Fibroblast of the aortic adventitia (primary cell): ENCODE measurements at regions not wholly inside any gene's neighbourhood (a gene's known extent, or its start where the extent isn't known, plus 50 kb on each side); places are given as distances from the start of the nearest gene placed in this dataset.

Experiments used
- DNase-seq: peaks from one replicate; pipeline ENCODE4 v3.0.0-alpha.2; 2010; ENCODE audit warnings: low read depth
- H3K4me3 ChIP-seq: 2 replicates; pipeline ENCODE4 v1.5.1; 2011; ENCODE audit warnings: low read depth, mild to moderate bottlenecking, control low read depth, low read length, moderate library complexity
- CTCF ChIP-seq: IDR thresholded peaks from 2 replicates; pipeline ENCODE4 v1.5.1; 2011; ENCODE audit warnings: mild to moderate bottlenecking, low read length, control low read depth, inconsistent platforms; ENCODE audit not compliant: insufficient read depth

DNA sequence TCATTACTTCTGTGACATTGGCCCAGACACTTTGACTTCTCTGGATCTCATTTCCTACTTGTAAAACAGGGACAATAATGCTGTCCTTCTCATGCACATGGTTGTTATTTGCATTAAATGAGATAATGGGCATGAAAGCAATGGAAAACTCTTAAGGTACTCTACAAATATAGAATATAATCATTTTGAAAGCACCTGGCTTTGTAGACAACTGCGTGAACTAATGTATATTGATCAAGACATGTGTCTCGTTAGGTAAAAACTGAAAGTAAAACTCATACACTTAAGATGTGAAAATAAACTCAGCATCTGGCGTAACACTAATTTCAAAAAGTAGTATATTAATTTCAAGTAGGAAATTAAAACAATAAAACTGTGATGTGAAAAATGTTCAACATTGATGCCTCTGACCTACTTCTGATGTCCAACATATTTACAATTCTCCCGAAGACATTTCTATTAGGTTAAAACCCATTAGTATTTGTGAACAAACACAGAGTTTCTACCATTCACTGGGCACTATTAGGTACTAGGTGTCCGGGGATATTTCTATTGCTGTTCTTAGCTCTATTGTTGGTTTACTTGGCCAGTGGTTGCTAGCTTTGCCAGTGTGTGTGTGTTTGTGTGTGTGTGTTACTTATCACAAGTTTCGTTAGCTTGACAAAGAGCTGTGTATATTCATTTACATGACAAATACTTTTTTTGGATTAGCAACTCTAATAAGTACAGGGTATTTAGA, 220.5 kb downstream of the KCNRG start:
- no peak for TF ChIP-seq CTCF
- no peak overlapping the region for H3K4me3 ChIP-seq
- DNase-seq, result no peak

GRCh38 chr13:50236898-50237318, 221.7 kb downstream of the KCNRG start:
- TF ChIP-seq CTCF, result no peak
- peak; percentile 57 for DNase-seq
- H3K4me3 ChIP-seq, result no peak overlapping the region

DNA sequence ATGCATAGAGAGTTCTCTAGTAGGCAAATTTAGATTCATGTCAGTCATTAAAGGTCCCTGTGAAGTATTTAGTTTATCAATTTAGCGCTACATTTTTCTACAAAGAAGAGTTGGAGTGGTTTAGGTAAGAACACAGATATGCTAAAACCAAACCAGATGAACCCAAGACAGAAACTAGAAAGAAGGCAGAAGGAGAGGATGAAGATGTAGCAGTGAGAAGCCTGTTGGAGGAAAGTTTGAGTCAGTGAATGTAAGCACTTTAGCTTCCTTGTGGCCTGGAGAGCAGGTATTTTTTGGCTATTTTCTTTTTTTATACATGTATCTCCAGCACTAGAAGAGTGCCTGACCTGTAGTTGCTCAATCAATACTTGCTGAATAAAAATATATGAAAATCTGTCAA, 223.7 kb downstream of the KCNRG start:
- H3K4me3 ChIP-seq, result no peak overlapping the region
- no peak for DNase-seq
- TF ChIP-seq CTCF, result no peak

DNA sequence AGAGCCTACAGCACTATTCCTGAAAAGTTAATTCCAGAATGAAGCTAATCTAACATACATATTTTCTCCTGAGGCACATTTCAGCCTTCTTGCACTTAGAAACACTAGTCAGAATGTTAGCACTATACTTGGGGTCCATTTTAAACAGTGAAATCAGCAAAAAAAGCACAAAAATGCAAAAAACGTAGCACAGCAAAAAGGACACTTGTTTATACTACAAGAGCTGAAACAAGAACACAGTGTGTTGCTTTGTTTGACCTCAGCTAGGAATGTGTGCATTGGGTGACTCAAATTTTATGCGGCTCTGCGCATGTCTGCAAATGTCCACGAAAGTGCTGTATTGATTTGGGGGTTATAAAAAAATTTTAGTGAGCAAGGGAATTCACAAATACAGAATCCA, 226.2 kb downstream of the KCNRG start:
- DNase-seq, result no peak
- no peak for TF ChIP-seq CTCF
- H3K4me3 ChIP-seq, result no peak overlapping the region

- TF ChIP-seq CTCF, result no peak
- no peak overlapping the region for H3K4me3 ChIP-seq
- DNase-seq, result no peak
These were observed 228.7 kb downstream of the KCNRG start for GRCh38 chr13:50243931-50244330.

- no peak for DNase-seq
- TF ChIP-seq CTCF, result no peak
- H3K4me3 ChIP-seq, result no peak overlapping the region
These were observed 229.1 kb downstream of the KCNRG start for GRCh38 chr13:50244355-50244712.
